ENCODE measurements at regions not wholly inside any gene's neighbourhood (a gene's known extent, or its start where the extent isn't known, plus 50 kb on each side); places are given as distances from the start of the nearest gene placed in this dataset.

GRCh38 chr1:29466258-29466657 lies 229.9 kb downstream of the PTPRU start (continued):
- TF ChIP-seq UBTF (CRISPR knock-in tag; IDR thresholded peaks at IDR 0.05) = no peak
- TF ChIP-seq TIGD3 (CRISPR knock-in tag; IDR thresholded peaks at IDR 0.05; ENCODE audit: borderline replicate concordance) = no peak
- TF ChIP-seq ZNF547 (CRISPR knock-in tag; IDR thresholded peaks at IDR 0.05) = no peak
- TF ChIP-seq ZNF709 (CRISPR knock-in tag; IDR thresholded peaks at IDR 0.05) = no peak
- TF ChIP-seq FOXM1 (CRISPR knock-in tag; IDR thresholded peaks at IDR 0.05) = no peak
- TF ChIP-seq POLR2A (IDR thresholded peaks at IDR 0.05; ENCODE audit: insufficient read depth in 1 of 2, low read depth in 2 of 2, low read length in 2 of 2) = no peak
- no peak for TF ChIP-seq HCFC1 (IDR thresholded peaks at IDR 0.05; ENCODE audit: low read depth, low read length)
- no peak for TF ChIP-seq NCOA2 (CRISPR knock-in tag; IDR thresholded peaks at IDR 0.05)
- TF ChIP-seq THAP9 (CRISPR knock-in tag; IDR thresholded peaks at IDR 0.05; ENCODE audit: borderline replicate concordance) = no peak
